COLO829 (cell line): ENCODE measurements at regions not wholly inside any gene's neighbourhood (a gene's known extent, or its start where the extent isn't known, plus 50 kb on each side); places are given as distances from the start of the nearest gene placed in this dataset.
A peak's percentile ranks its signal among the peaks of the same experiment; 100 is the strongest.
"Not testable (repeated sequence)": the region's sequence is repeated elsewhere in the genome, so short reads cannot be mapped to it uniquely, and the experiment has no call there.

Source experiments
- DNase-seq: peaks from one replicate; pipeline ENCODE4 v3.0.0; 2012; ENCODE audit warnings: low spot score

DNA sequence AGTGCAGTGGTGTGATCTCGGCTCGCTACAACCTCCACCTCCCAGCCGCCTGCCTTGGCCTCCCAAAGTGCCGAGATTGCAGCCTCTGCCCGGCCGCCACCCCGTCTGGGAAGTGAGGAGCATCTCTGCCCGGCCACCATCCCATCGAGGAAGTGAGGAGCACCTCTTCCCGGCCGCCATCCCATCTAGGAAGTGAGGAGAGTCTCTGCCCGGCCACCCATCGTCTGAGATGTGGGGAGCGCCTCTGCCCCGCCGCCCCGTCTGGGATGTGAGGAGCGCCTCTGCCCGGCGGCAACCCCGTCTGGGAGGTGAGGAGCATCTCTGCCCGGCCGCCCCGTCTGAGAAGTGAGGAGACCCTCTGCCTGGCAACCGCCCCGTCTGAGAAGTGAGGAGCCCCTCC lies 88.5 kb upstream of the DCAF12L1 start:
- not testable (repeated sequence) for DNase-seq

DNA sequence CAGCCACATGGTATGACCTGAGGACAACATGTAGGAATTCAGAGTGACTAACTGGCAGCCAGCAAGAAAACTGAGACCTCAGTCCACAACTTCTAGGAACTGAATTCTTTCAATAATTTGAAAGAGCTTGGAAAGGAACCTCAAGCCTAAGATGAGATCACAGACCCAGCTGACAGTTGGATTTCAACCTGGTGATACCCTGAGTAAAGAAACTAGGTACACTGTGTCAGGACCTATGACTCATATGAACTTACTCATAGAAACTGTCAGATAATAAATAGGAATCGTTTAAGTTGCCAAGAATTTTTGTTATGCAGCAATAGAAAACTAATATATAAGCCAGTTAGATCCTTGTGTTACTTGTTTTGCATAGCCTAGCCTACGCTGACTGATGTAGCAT lies 102.4 kb upstream of the DCAF12L1 start:
- no peak for DNase-seq

DNA sequence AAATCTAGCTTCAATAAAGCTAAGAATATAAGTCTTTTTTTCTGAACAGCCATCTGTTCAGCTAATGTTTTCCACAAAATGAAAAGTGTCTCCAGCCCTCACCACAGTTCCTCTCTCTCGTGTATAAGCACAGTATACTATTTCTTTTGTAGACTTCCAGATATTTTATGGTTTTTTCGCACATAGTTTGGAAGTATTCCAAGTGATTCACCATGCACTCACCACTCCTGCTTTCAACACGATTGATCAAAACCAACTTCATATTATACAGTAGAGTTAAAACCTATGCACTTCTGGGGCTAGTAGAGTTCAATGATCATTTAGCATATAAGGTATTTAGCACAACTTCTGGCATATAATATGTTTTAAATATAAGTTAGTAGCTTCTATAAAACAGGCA lies 105.8 kb upstream of the DCAF12L1 start:
- DNase-seq: peak; percentile 8

DNA sequence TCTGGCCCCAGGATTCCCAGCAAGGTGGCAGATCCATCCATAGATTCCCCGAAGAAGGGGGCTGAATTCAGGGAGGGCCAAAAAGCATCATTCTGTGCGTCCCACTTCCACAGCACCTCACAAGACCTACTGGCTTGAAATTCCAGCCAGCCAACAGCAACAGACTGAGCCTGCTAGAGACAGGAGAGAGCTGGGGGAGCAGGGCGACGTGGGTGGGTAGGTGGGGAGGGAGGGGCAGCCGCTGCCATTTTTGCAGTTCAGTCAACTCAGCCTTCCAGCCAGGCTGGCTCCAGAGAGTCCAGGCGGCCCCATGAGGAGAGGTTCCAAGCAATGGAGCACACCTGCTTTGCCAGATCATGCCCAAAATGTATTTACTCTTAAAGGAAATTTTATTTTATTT lies 117.6 kb upstream of the DCAF12L1 start:
- DNase-seq: no peak

DNA sequence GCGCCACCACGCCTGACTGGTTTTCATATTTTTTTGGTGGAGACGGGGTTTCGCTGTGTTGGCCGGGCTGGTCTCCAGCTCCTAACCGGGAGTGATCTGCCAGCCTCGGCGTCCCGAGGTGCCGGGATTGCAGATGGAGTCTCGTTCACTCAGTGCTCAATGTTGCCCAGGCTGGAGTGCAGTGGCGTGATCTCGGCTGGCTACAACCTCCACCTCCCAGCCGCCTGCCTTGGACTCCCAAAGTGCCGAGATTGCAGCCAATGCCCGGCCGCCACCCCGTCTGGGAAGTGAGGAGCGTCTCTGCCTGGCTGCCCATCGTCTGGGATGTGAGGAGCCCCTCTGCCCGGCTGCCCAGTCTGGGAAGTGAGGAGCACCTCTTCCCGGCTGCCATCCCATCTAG lies 120.8 kb upstream of the DCAF12L1 start:
- not testable (repeated sequence) for DNase-seq

DNA sequence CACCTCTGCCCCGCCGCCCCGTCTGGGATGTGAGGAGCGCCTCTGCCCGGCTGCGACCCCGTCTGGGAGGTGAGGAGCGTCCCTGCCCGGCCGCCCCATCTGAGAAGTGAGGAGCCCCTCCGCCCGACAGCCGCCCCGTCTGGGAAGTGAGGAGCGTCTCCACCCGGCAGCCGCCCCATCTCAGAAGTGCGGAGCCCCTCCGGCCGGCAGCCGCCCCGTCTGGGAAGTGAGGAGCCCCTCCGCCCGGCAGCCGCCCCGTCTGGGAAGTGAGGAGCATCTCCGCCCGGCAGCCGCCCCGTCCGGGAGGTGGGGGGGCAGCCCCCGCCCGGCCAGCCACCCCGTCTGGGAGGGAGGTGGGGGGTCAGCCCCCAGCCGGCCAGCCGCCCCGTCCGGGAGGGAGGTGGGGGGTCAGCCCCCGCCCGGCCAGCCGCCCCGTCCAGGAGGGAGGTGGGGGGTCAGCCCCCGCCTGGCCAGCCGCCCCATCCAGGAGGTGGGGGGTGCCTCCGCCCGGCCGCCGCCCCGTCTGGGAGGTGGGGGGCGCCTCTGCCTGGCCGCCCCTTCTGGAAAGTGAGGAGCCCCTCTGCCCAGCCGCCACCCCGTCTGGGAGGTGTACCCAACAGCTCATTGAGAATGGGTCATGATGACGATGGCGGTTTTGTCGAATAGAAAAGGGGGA lies 121.3 kb upstream of the DCAF12L1 start:
- DNase-seq: not testable (repeated sequence)

DNA sequence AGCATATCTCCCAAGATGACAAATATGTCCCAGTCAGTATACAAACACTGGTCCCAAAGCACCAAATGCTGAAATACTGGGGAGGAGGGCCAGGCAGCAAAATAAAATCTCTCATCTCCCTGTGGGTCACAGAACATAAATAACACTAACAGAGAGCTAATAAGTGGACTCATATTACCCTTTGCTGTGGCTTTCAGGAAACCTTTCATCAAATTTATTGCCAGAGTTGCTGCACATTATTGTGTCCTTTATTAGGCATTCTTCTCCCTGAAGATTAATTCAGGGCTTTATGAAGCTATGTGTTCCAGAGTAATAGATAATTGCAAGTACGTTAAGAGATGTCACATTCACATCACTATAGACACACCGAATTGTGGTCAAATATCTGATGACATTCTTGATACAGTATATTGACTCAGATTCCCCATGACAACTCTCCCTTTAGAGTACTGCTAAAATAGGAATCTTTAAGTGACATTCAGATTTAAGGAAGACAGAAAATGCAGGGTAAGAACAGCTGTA lies 124.1 kb upstream of the PRR32 start:
- DNase-seq: no peak

DNA sequence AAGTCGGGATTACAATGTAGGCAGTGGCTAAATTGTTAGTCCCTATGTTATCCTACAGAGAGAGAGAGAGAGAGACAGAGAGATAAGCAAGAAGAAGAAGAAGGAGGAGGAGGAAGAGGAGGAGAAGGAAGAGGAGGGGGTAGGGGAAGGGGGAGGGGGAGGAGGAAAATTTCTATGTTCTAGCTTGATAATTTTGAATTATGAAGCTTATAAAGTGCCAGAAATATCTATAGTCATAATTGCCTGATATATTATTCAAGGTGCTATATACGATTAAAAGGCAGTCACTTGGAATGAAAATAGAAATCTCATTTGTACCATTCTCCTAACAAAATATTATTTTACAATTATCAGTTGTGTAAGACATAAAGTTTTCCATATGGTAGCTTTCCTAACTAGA lies 122.4 kb upstream of the PRR32 start:
- no peak for DNase-seq

DNA sequence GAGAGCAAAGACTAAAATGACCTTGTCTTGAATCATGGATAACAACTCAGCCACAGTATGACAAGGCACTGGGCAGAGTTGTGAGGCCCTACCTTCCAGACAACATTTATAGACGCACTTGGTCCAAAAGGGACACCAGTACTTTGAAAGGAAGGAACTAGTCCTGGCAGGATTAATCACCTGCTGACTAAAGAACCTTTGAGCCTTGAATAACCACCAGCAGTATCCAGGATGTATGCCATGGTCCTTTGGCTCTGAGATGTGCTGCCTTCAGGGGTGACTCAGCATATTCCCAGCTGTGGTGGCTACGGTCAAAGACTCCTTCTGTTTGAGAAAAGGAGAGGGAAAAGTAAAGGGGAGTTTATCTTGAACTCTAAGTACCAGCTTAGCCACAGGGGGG lies 118.1 kb upstream of the PRR32 start:
- DNase-seq: no peak

DNA sequence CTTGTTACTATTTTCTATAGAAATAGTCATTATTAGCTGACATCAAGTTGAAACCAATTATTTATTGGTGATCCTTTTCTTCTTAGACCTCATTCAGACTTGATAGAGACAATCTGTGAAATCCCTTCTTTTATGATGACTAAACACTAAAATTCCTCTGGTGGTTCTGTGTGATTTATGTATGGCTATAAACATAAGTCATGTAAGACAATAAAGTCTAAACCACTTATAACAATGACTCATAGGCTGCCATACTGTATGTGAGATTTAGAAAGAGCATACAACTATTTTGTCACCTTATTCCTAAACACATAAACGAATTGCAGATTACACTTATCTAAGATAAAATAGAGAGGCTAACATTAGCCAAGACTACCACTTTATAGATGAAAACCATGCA lies 101.1 kb upstream of the PRR32 start:
- no peak for DNase-seq

DNA sequence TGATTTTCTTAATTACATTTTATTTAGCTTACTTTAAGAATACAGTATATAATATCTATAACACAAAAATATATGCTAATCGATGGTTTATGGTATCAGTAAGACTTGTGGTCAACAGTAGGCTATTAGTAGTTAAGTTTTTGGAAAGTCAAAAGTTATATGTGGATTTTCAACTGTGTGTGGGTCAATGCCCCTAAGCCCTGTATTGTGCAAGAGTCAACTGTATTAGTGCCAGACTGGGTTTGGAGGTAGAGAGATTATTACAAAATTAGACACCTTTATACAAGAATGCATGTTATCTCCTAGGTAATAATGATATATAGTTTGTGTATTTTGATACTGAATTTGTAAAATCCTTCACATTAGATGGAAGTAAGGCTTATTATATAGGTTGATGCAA lies 100.3 kb upstream of the PRR32 start:
- no peak for DNase-seq

DNA sequence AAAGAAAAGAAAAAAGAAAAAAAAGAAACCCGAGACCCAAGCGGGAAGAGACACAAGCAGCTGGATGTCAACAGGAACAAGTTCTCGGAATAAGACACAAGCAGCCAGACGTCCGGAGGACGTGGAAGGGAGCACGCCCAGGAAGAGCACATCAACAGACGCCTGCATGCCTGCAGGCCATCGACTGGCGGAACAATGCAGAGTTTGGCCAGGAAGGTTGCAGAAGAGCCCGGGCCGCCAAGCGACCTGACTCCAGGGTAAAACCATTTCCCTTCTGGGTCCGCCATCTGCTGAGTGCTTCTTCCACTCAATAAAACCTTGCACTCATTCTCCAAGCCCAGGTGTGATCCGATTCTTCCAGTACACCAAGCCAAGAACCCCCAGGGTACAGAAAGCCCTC lies 95.6 kb upstream of the PRR32 start:
- DNase-seq: no peak

DNA sequence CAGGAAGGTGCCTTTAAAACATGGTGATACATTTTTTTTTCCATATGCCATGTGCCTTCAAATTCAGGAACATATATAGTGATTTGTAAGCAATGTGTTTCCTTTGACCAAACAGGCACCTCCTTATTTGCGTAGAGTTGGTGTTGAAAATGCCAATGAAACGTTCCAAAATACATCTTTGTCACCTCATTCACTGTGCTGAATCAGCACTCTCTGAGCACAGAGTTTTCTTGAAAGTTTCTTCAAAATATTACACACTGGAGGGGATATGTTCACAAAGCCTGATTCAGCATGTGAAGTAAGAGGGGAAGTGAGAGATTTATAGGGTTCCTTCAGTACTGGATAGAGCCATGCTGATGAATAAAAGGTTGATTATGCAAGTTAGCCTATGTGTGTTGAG lies 85.7 kb upstream of the PRR32 start:
- no peak for DNase-seq
